BE2C (cell line): ENCODE measurements at regions not wholly inside any gene's neighbourhood (a gene's known extent, or its start where the extent isn't known, plus 50 kb on each side); places are given as distances from the start of the nearest gene placed in this dataset.

ENCODE experiments used
- DNase-seq: peaks from one replicate; pipeline ENCODE4 v3.0.0-alpha.2; 2020
- H3K27me3 ChIP-seq: fragments of 250-450 bp; sonication (Bioruptor Pico); 2 replicates; pipeline ENCODE4 v1.5.1; 2020; ENCODE audit warnings: mild to moderate bottlenecking
- H3K36me3 ChIP-seq: fragments of 250-450 bp; sonication (Bioruptor Pico); 2 replicates; pipeline ENCODE4 v1.5.1; 2020; ENCODE audit warnings: mild to moderate bottlenecking
- H3K4me1 ChIP-seq: fragments of 250-450 bp; sonication (Bioruptor Pico); 2 replicates; pipeline ENCODE4 v1.5.1; 2020
- H3K4me3 ChIP-seq: 2 replicates; pipeline ENCODE4 v1.5.1; 2011; ENCODE audit warnings: low read depth, low read length
- H3K9me3 ChIP-seq: fragments of 250-450 bp; sonication (Bioruptor Pico); 2 replicates; pipeline ENCODE4 v1.5.1; 2020
- TF ChIP-seq, protein P1 (sequence below): IDR thresholded peaks from 2 replicates; pipeline ENCODE4 v1.5.1; 2012; ENCODE audit warnings: mild to moderate bottlenecking, low read depth, low read length

DNA sequence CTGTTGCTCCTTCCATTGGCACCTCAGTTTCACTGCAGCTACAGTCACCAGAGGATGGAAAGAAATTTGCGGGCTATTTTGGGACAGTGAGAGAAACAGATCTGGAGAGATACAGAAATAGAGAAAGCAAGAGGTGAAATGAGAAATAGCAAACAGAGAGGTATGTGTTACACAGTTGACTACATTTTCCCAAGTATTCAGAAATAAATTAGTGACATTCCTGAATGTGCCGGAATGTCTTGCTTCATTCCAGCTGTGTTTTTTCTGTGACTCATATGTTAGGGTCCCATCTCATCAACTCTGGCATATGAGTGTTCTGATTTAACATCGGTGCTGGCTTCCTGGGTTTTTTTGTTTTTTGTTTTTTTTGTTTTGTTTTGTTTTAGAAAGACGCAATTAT, 63.8 kb upstream of the ZNF462 start:
- H3K4me1 ChIP-seq: no peaks in the 10 kb centered on the region; the same call in 1 of the 2 replicates
- H3K9me3 ChIP-seq: no peaks in the 10 kb centered on the region
- TF ChIP-seq, protein P1, sequence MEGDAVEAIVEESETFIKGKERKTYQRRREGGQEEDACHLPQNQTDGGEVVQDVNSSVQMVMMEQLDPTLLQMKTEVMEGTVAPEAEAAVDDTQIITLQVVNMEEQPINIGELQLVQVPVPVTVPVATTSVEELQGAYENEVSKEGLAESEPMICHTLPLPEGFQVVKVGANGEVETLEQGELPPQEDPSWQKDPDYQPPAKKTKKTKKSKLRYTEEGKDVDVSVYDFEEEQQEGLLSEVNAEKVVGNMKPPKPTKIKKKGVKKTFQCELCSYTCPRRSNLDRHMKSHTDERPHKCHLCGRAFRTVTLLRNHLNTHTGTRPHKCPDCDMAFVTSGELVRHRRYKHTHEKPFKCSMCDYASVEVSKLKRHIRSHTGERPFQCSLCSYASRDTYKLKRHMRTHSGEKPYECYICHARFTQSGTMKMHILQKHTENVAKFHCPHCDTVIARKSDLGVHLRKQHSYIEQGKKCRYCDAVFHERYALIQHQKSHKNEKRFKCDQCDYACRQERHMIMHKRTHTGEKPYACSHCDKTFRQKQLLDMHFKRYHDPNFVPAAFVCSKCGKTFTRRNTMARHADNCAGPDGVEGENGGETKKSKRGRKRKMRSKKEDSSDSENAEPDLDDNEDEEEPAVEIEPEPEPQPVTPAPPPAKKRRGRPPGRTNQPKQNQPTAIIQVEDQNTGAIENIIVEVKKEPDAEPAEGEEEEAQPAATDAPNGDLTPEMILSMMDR: no peak
- H3K27me3 ChIP-seq: no peaks in the 10 kb centered on the region
- H3K36me3 ChIP-seq: no peaks in the 10 kb centered on the region
- DNase-seq: no peak
- H3K4me3 ChIP-seq: no peak overlapping the region

DNA sequence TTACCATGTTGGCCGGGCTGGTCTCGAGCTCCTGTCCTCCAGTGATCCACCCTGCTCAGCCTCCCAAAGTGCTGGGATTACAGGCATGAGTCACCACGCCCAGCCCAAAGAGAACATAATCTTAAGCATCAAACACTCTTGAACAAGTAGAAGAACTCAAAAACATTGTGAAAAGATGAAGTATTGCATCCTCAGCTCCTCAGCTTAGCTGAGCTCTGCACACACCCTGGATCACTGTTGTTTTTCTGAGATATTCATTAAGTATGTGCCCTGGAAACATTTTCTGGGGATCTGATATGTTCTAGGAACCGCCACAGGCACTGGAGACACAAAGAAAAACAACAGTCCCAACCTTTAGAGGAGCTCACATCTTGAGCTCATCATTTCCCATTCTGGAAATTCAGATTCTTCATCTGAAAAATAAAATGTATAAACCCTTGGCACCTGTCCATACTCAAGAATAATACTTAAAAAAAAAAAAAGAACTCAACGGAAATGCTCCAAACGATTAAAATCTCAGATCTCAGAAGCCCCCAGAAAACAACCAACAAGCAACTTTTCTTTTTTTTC, 62.2 kb upstream of the ZNF462 start:
- Histone ChIP-seq H3K4me3 (no peak overlapping the region), H3K36me3 (no peaks in the 10 kb centered on the region), H3K4me1 (no peaks in the 10 kb centered on the region; the same call in 1 of the 2 replicates), H3K9me3 (no peaks in the 10 kb centered on the region), H3K27me3 (no peaks in the 10 kb centered on the region)
- TF ChIP-seq, protein P1: no peak
- DNase-seq: no peak

DNA sequence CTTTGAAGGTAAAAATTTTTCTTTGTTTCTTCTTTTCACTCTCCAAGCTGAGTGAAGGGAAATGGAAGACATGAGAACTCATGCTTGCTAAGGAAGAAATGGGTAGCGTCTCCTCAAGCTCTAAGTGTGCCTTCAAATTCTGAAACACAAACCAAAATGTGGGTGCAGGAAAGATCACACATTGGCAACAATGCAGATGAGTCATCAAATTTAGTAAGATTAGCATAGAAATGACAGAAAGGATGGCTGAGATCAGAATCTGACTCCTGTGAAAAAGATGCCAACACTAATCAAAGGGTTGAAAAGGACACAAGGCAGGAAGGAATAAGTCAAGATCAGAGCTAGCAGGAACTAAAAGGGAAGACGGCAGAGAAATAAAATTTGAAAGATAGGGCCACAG, 61.1 kb upstream of the ZNF462 start:
- DNase-seq: no peak
- H3K4me1 ChIP-seq: no peaks in the 10 kb centered on the region; the same call in 1 of the 2 replicates
- no peaks in the 10 kb centered on the region for H3K9me3 ChIP-seq
- H3K4me3 ChIP-seq: no peak overlapping the region
- TF ChIP-seq, protein P1: no peak
- no peaks in the 10 kb centered on the region for H3K36me3 ChIP-seq
- no peaks in the 10 kb centered on the region for H3K27me3 ChIP-seq
